Stimulated activated CD4-positive, alpha-beta T cell treated with anti-CD3 and anti-CD28 coated beads, Interleukin-1b, Interleukin-23, amount 100 ng/mL, for 4 hours (primary cell): ENCODE measurements at regions not wholly inside any gene's neighbourhood (a gene's known extent, or its start where the extent isn't known, plus 50 kb on each side); places are given as distances from the start of the nearest gene placed in this dataset.
"Not testable (repeated sequence)": the region's sequence is repeated elsewhere in the genome, so short reads cannot be mapped to it uniquely, and the experiment has no call there.

Source experiments
- DNase-seq, 2 donors: peaks; one replicate each; pipeline ENCODE4 v3.0.0-alpha.2; 2020; ENCODE audit warnings: low read depth in 2 of 2

DNA sequence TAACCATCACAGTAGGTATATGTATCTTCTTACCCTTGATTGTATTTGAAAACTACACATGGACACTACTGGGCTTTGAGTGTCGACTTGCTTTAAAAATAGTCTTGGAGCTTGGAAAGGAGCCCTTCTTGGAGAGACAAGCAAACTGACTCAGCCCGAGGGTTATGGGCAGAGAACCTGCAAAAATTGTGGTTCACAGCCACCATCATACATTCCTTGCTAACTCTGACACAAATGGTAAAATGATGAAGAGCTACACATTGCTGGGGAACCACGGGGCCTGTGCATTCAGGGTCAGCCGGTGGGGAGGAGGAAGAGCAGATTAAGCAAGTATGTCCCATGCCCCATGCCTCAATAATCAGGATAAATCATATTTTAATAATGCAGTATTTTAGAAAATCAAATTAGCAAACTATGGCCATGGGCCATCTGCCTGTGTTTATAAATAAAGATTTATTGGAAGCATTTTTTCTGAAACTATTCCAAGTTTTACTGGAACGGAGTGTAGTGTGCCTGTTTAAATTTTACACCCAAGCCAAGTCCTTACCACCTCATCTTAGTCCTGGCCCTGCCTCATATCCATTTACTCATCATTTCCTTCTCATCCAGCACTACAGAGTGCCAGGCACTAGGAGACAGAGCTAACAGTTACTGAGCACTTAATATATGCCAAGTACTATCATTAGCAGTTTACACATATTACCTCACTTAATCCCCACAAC is 195.7 kb downstream of the PALM2AKAP2 start:
- no peak for DNase-seq

GRCh38 chr9:109976303-109976702 is 196.3 kb downstream of the PALM2AKAP2 start:
- DNase-seq = no peak

- DNase-seq = no peak
Observed at GRCh38 chr9:109977521-109977920, 197.5 kb downstream of the PALM2AKAP2 start.

DNA sequence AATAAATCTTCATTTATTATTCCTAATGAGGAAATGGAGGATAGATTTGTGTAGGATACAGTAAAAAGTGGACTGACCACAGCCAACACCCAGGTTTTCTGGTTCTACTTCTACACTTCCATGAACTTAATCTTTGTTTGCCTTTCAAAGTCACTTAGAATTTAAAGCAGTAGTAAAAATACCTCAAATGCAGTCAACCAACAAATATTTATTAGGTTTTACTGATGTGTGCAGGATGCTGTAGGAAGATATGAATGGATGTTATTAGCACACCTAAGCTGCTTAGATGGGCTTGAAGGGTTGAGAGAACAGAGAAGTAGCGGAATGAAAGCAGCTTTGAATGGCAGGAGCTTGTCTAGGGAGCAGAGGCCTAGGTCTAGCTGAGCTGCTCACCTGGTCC is 201.1 kb downstream of the PALM2AKAP2 start:
- no peak for DNase-seq

- no peak for DNase-seq
Observed at GRCh38 chr9:109986521-109986991, 206.6 kb downstream of the PALM2AKAP2 start.

DNA sequence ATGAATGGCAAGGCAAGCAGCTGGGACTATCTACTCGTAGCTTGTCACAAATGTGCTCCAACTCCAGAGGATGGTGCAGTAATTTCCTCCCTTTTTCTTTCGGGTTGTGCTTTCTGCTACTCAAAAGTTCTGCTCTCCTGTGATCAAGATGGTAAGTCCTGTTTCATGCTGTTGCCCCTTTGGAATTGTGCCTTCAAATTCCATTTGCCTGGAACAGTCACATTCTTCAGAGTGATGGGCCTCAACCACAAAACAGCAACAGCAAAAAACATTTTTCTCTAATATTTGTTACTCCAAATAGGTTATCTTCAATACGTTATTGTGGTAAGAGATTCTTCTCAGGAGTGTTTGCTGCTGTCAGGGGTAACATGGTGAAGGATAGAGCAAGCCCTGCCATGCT is 209.3 kb downstream of the PALM2AKAP2 start:
- no peak for DNase-seq

DNA sequence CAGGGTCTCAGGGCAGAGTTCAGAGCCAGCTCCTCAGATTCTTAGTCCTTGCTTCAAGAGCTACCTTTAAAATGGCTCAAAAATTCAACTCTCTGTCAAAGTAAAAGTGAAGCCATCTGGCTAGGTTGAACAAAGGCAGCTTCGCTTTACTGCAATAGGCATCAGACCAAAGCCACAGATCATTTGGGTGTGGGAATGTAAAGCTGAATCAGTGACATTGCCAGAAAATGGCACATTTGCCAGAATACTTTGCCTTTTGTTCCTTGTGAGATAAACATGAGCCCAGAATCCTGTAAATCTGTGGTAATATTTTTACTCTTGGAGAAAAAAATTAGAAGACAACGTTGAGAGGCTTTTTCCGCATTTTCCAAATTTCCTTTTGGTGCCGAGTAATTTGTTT is 210.5 kb downstream of the PALM2AKAP2 start:
- no peak for DNase-seq

GRCh38 chr9:109992293-109992692 is 212.3 kb downstream of the PALM2AKAP2 start:
- DNase-seq = no peak

DNA sequence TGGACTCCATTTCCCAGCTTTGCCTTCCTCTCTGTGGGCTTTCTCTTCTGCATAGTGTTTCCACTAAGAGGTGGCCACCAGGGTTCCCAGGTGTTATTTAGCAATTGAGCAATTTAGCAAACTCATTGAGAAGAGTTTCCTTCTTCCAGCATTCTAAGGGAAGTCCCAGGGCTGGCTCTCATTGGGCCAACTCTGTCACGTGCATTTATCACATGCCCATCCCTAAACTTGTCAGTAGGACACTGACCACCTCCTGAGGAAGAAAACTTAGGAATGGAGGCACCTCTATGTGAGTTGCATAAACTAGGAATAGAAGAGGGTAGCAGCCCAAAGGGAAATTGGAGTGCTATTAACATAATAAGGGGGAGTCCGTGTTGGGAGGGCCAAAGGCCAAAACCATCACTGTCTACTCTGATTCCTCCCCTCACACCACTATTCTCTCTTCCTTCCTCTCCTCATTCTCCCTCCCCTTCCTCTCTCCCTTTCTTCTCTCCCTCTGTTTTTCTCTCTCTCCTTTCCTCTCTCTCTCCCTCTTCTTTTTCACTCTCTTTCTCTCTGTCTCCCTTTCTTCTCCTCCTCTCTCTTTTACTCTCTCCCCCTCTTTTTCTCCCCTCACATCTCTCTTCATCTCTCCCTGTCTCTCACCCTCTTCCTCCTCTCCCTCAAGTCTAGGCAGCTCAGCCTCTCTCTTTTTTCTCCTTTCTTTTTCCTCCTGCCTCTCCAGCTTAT is 213.4 kb downstream of the PALM2AKAP2 start:
- DNase-seq = no peak

GRCh38 chr9:109994141-109994540 is 213.8 kb downstream of the C9orf152 start:
- DNase-seq = no peak

DNA sequence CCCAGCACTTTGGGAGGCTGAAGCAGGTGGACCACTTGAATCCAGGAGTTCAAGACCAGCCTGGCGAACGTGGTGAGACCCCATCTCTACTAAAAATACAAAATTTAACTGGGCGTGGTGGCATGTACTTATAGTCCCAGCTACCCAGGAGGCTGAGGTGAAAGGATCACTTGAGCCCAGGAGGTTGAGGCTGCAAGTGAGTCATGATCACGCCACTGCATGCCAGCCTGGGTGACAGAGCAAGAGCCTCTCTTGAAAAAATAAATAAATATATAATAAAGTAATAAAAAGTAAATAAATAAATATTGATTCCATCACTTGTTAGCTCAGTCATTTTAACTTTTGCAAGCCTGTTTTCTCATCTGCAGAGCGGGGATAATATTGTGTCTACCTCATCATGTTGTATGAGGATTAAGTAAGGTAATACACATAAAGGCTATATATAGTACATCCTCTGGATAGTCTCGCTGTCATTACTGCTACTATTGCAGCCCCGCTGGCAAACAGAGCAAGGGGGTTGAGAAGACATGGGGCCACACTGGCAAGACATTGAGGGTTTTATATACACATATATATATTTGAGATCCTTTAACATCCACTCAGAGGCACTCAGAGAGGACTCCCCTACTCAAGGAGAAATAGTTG is 210.9 kb downstream of the C9orf152 start:
- no peak for DNase-seq

- DNase-seq = no peak
Observed at GRCh38 chr9:109997682-109998081, 210.3 kb downstream of the C9orf152 start.

- DNase-seq = not testable (repeated sequence)
Observed at GRCh38 chr9:110005521-110005920, 202.4 kb downstream of the C9orf152 start.

GRCh38 chr9:110006657-110007056 is 201.3 kb downstream of the C9orf152 start:
- no peak for DNase-seq

DNA sequence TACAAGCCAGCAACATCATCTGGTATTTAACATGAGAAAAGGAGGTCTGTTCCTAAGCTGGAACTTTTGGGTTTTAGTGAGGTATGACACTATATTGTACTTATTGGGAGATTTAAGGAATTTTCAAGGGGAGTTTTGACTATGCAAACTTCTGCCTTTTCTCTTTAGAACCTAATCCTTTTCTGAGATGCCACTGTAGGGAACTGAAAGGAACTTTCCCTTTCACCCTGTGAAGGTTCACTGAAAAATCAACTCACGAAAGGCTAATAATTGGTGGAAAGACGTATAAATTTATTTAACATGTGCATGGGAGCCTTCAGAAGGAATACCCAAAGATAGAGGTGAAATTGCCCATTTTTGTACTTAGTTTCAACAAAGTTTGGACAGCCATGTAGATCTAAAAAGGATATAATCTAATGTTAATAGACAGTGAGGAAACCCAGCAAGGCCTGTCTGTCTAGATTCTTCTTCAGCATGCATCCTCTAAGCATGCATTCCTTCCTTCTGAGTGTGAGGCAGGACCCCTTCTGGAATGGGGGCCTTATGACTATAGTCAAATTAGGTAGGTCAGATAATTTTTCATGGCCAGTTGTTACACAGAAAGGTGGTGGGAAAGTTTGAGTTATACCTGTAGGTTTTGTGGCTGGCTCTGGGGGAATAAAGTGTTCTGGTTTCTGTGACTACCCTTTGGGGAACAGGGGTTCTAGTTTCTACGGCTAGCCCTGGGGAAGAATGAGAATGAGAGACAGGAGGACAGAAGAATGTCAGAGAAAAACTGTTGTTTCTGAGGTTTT is 200.3 kb downstream of the C9orf152 start:
- no peak for DNase-seq

GRCh38 chr9:110008663-110009062 is 199.3 kb downstream of the C9orf152 start:
- no peak for DNase-seq

DNA sequence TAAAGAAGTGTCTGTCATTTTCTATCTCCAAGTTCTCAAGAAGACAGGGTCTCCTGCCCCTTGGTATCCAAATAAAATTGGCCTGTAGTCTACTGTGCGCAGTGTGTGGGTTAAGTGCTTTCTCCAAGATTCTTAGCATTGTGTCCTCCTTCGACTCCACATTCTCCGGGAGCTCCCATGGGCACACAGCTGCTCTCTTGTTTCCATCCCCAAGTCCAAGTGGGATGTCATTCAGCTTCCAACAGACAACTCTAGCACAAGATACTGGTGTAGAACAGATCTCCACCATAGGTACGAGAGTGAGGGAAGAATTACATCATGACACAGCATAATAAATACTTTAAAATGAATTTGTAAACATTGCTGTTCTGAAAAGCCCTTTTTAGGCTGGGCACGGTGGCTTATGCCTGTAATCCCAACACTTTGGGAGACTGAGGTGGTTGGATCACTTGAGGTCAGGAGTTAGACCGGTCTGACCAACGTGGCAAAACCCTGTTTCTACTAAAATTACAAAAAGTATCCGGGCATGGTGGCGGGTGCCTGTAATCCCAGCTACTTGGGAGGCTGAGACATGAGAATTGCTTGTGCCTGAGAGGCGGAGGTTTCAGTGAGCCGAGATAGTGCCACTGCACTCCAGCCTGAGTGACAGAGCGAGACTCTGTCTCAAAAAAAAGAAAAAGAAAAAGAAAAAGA is 196.2 kb downstream of the C9orf152 start:
- DNase-seq = no peak

DNA sequence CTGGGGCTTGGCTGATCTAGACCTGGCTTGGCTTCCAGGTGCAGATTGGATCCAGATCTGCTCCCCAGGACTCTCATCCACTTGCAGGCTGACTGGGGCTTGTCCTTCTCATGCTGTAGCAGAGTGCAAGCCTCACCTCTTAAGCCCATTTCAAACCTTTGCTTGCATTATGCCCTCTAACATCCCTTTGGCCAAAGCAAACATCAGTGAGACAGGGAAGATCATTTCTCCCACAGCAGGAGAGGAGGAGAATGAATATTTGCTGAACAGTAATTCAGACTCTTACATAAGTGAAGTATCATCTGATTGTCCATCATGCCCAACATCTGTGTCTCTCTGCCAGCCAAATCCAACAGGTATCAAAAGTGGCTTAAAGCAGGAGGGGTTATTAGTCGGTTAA is 194.9 kb downstream of the C9orf152 start:
- no peak for DNase-seq

DNA sequence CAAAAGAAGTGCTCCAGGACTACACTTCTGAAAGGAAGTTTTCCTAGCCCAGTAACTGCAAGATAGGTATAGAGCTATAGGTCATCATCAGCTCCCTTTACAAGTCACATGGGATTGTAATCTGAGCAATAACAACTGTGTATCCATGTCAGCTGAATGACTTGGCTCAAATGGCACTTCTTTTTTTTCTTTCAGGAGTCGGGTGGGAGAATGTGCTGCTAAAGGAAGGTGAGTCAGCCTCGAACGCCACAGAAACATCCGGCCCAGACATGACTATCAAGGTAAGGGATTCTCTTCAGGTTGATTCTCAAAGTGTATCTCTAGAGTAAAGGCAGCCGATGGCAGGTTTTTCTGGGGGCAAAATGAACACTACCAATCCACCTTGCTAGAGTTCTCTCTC is 192.2 kb downstream of the C9orf152 start:
- DNase-seq = no peak

DNA sequence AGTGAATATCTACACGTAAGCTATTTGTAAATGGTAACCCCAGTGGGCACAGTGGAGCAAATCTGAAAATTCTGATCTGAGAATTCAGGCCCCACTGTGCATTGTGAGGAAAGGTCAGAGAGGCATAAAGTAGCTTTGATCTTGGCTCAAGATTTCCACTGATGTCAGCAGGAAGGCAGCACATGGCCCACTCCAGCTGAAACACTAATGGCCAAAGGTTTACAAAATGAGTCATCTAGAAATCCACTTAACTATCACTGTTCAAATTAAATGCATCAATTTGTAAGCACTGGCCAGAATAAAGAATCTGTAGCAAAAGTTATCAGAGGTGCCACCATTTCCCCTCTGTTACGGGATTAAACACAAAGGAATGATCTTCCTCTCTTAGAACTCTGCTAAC is 191.6 kb downstream of the C9orf152 start:
- DNase-seq = no peak

DNA sequence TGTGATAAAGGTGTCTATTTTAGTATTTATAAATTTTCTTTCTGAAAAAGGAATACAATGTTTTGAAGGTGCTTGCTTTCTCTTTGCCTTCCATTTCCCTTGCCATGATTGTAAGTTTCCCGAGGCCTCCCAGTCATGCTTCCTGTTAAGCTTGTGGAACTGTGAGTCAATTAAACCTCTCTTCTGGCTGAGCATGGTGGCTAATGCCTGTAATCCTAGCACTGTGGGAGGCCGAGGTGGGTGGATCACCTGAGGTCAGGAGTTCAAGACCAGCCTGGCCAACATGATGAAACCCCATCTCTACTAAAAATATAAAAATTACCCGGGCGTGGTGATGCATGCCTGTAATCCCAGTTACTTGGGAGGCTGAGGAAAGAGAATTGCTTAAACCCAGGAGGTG is 187.7 kb downstream of the C9orf152 start:
- DNase-seq = not testable (repeated sequence)
